GM12873 (cell line): ENCODE measurements at regions not wholly inside any gene's neighbourhood (a gene's known extent, or its start where the extent isn't known, plus 50 kb on each side); places are given as distances from the start of the nearest gene placed in this dataset.

Experiments used
- CTCF ChIP-seq: IDR thresholded peaks from 2 replicates; pipeline ENCODE4 v1.5.1; 2012; ENCODE audit warnings: low read depth, mild to moderate bottlenecking, moderate library complexity, low read length, control low read depth; ENCODE audit not compliant: insufficient read depth; ENCODE audit errors: missing control alignments

DNA sequence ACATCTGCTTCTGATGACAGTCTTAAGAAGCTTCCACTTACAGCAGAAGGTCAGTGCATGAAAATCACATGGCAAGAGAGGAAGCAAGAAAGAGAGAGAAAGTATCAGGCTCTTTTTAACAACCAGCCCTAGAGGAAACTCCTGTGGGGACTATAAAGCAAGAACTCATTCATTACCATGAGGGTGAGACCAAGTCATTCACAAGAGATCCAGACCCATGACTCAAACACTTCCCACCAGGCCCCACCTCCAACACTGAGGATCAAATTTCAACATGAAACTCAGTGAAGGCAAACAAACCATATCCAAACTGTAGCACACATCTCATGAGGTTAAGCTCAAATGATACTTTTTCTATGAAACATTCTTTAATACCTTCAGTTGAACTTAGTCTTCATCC, 643.2 kb upstream of the SYNCRIP start:
- TF ChIP-seq CTCF = no peak

- no peak for TF ChIP-seq CTCF
These were observed 633.4 kb upstream of the SYNCRIP start for GRCh38 chr6:86276056-86276455.

GRCh38 chr6:86273936-86274335, 631.2 kb upstream of the SYNCRIP start:
- no peak for TF ChIP-seq CTCF

DNA sequence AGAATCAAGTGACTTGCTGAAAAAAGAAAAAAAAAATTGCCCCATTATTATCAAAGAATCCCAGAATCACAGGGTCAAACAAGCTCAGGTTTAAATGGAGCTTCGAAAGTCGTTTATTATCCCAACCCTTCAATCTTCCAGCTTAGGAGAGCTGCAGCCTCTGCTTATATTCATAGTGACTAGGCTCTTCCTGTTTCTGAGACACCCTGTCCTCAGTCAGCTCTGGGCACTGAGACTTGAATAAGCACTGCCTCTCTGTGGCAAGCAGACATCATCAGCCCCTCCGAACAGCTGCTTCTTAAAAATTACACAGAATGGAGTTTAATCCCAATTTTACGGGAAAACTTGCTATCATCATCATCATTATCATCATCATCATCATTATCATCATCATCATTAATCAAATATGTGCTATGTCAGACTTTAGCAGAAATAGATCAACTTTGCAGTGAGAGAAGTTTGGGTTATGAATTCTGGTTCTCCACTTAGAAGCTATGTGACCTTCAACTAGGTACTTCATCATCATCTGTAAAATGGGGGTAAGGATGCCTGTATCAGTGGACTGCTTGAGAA, 614.0 kb upstream of the SYNCRIP start:
- no peak for TF ChIP-seq CTCF

DNA sequence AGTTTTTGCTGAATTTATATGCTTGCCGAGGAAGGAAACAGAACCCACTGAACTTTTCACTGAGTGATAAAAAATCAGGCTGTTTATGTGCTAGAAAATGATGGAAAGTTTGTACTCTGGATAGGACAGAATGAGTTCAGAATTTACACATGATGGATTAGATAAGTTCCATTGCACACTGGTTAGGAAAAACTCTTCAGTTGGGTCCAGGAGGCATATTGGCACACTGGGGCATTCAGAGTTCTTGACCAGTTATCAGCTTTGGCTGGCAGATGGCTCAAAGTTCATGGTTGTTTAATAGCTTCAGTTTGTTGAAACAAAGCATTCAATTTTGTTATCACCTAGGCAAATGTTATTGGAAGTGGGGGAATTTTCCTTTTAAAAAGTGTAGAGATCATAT, 613.3 kb upstream of the SYNCRIP start:
- no peak for TF ChIP-seq CTCF

DNA sequence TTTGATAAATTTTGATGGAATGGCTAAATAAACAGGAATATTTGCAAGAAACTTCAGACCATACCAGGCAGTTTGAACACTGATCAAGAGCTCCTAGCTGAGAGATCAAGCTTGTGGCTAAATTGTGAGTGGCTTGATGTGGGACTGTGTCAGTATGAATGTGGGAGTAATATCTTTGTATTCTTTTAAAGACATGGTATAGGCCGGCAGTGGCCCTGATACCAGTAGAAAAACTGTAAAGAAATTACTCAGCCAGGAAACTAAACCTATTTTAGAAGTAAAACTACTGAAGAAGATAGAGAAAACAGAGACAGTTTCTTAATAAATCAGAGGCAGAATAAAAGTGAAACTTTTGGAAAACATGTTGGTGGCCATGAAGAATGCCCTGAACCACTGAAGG, 608.4 kb upstream of the SYNCRIP start:
- TF ChIP-seq CTCF = no peak

GRCh38 chr6:86217906-86218305, 575.2 kb upstream of the SYNCRIP start:
- TF ChIP-seq CTCF = no peak
